Left lung (tissue), 4 donors: ENCODE measurements at regions not wholly inside any gene's neighbourhood (a gene's known extent, or its start where the extent isn't known, plus 50 kb on each side); places are given as distances from the start of the nearest gene placed in this dataset.

ENCODE experiments used
- ATAC-seq: fragments of 200-7000 bp; cut with Tn5 transposase; one replicate; pipeline ENCODE4 v1.9.1; 2020; ENCODE audit warnings: moderate library complexity
- DNase-seq, 4 donors: peaks; one replicate each; pipeline ENCODE4 v3.0.0-alpha.2; 2013 to 2020
- H3K27ac ChIP-seq, 2 donors: fragments of 200-600 bp; sonication (generic) in 1 of 2; one replicate each; pipeline versions ENCODE4 v1.5.0 to v1.8.0; 2020 to 2021
- H3K27me3 ChIP-seq, 2 donors: fragments of 200-600 bp; sonication (generic) in 1 of 2; one replicate each; pipeline versions ENCODE4 v1.5.0 to v1.8.0; 2020 to 2021
- H3K36me3 ChIP-seq, 2 donors: fragments of 200-600 bp; sonication (generic) in 1 of 2; one replicate each; pipeline versions ENCODE4 v1.5.0 to v1.8.0; 2020 to 2021
- H3K4me1 ChIP-seq, 2 donors: fragments of 200-600 bp; one replicate each; pipeline ENCODE4 v1.8.0; 2021
- H3K4me3 ChIP-seq, 2 donors: fragments of 200-600 bp; sonication (generic) in 1 of 2; one replicate each; pipeline versions ENCODE4 v1.5.0 to v1.8.0; 2020 to 2021; ENCODE audit warnings: mild to moderate bottlenecking in 1 of 2
- H3K9me3 ChIP-seq, 2 donors: fragments of 200-600 bp; sonication (generic) in 1 of 2; one replicate each; pipeline versions ENCODE4 v1.5.0 to v1.8.0; 2020 to 2021
- CTCF ChIP-seq, 2 donors: fragments of 200-600 bp; sonication (generic) in 1 of 2; IDR thresholded peaks; one replicate each; pipeline versions ENCODE4 v1.5.0 to v1.8.0; 2021; ENCODE audit warnings: antibody characterized with exemption in 2 of 2
- intact Hi-C, 2 donors: fragments of 100-400 bp; cut with DNase I; formaldehyde crosslinking; loops; one replicate each; pipeline versions ENCODE4 v1.11.2 to v1.14.2; 2022
- donor health status: DM: no; HTN: yes; CAD: no.
- donor health status: DM: no; HTN: no; CAD: no.

GRCh38 chr2:184203661-184204060 is 394.7 kb upstream of the ZNF804A start:
- intact Hi-C loops = no loop called here
- no peak for TF ChIP-seq CTCF (IDR thresholded peaks at IDR 0.05)
- no peak for ATAC-seq

GRCh38 chr2:184205048-184205596 is 393.2 kb upstream of the ZNF804A start:
- no peaks in the 10 kb centered on the region for H3K4me1 ChIP-seq
- H3K27ac ChIP-seq = no peak overlapping the region
- no peak overlapping the region for H3K4me3 ChIP-seq
- no peaks in the 10 kb centered on the region for H3K27me3 ChIP-seq
- no peak for DNase-seq
- TF ChIP-seq CTCF (IDR thresholded peaks at IDR 0.05) = no peak
- H3K36me3 ChIP-seq = no peaks in the 10 kb centered on the region
- intact Hi-C loops = no loop called here
- H3K9me3 ChIP-seq = peaks cover 0 to 3% of the 10 kb centered on the region in 2 donors
- no peak for ATAC-seq

More at GRCh38 chr2:184203661-184204060, 394.7 kb upstream of the ZNF804A start:
- Histone ChIP-seq H3K4me1 (no peaks in the 10 kb centered on the region), H3K4me3 (no peak overlapping the region), H3K9me3 (no peaks in the 10 kb centered on the region), H3K27ac (no peak overlapping the region), H3K36me3 (no peaks in the 10 kb centered on the region), H3K27me3 (no peaks in the 10 kb centered on the region)
- no peak for DNase-seq

GRCh38 chr2:184206045-184206444 is 392.3 kb upstream of the ZNF804A start:
- Histone ChIP-seq H3K27me3 (no peaks in the 10 kb centered on the region), H3K4me3 (no peak overlapping the region), H3K36me3 (no peaks in the 10 kb centered on the region), H3K4me1 (no peaks in the 10 kb centered on the region), H3K27ac (no peak overlapping the region), H3K9me3 (peaks cover 0 to 3% of the 10 kb centered on the region in 2 donors)
- ATAC-seq (no peak), DNase-seq (no peak)
- intact Hi-C loops = no loop called here
- no peak for TF ChIP-seq CTCF (IDR thresholded peaks at IDR 0.05)

- no peak for DNase-seq
- no peak for TF ChIP-seq CTCF (IDR thresholded peaks at IDR 0.05)
- H3K27ac ChIP-seq = no peak overlapping the region
- H3K27me3 ChIP-seq = no peaks in the 10 kb centered on the region
- intact Hi-C loops = no loop called here
- ATAC-seq = no peak
- H3K36me3 ChIP-seq = no peaks in the 10 kb centered on the region
- H3K9me3 ChIP-seq = peaks cover 0 to 8% of the 10 kb centered on the region in 2 donors
- H3K4me3 ChIP-seq = no peak overlapping the region
- no peaks in the 10 kb centered on the region for H3K4me1 ChIP-seq
Observed at GRCh38 chr2:184210329-184210728, 388.0 kb upstream of the ZNF804A start.

- intact Hi-C loops = no loop called here
- Histone ChIP-seq H3K36me3 (no peaks in the 10 kb centered on the region), H3K4me3 (no peak overlapping the region), H3K4me1 (no peaks in the 10 kb centered on the region), H3K9me3 (peaks cover 0 to 33% of the 10 kb centered on the region in 2 donors), H3K27ac (no peak overlapping the region), H3K27me3 (no peaks in the 10 kb centered on the region)
- ATAC-seq = no peak
- no peak for DNase-seq
- TF ChIP-seq CTCF (IDR thresholded peaks at IDR 0.05) = no peak
Observed at GRCh38 chr2:184215745-184216144, 382.6 kb upstream of the ZNF804A start.
